OCI-LY7 (cell line): ENCODE measurements at regions not wholly inside any gene's neighbourhood (a gene's known extent, or its start where the extent isn't known, plus 50 kb on each side); places are given as distances from the start of the nearest gene placed in this dataset.

Experiments used
- BruUV-seq: library from RNA; stranded (reverse); fragments of 400-500 nt; replicated peaks from 2 replicates; lab custom pipeline; 2021; lab: Mats Ljungman, UMichigan
- CTCF ChIA-PET: fragments of 300-600 bp; sonication (Branson Sonifier 250); formaldehyde crosslinking; loops from one replicate; lab custom pipeline; 2022; ENCODE audit warnings: antibody characterized with exemption; ENCODE audit not compliant: unreplicated experiment; lab: Charles Lee
- POLR2A ChIA-PET: fragments of 300-600 bp; sonication (Branson Sonifier 250); formaldehyde crosslinking; loops from one replicate; lab custom pipeline; 2022; ENCODE audit warnings: antibody characterized with exemption; lab: Charles Lee
- DNase-seq: peaks from one replicate; pipeline ENCODE4 v3.0.0-alpha.2; 2015; ENCODE audit warnings: low spot score
- H2AFZ ChIP-seq: fragments of 200-600 bp; sonication (generic), shearing (Covaris generic); 2 replicates; pipeline ENCODE4 v1.6.1; 2014; ENCODE audit warnings: mild to moderate bottlenecking, antibody characterized with exemption, low read length, moderate library complexity
- H3K27ac ChIP-seq: fragments of 200-600 bp; sonication (generic); 2 replicates; pipeline ENCODE4 v1.5.1; 2014; ENCODE audit warnings: mixed run types, low read depth, mild to moderate bottlenecking, moderate library complexity, low read length, inconsistent platforms; ENCODE audit not compliant: poor library complexity, severe bottlenecking
- H3K36me3 ChIP-seq: fragments of 200-600 bp; sonication (generic); 2 replicates; pipeline ENCODE4 v1.6.1; 2014; ENCODE audit warnings: mild to moderate bottlenecking, antibody characterized with exemption, low read length, moderate library complexity, mixed read lengths; ENCODE audit not compliant: insufficient read depth
- H3K4me1 ChIP-seq: fragments of 200-600 bp; sonication (generic); 2 replicates; pipeline ENCODE4 v1.5.1; 2014; ENCODE audit warnings: mild to moderate bottlenecking, low read length; ENCODE audit not compliant: insufficient read depth, poor library complexity, severe bottlenecking
- H3K4me2 ChIP-seq: fragments of 200-600 bp; sonication (generic); 2 replicates; pipeline ENCODE4 v1.6.1; 2014; ENCODE audit warnings: mild to moderate bottlenecking, low read length
- H3K4me3 ChIP-seq: fragments of 200-600 bp; sonication (generic); 2 replicates; pipeline ENCODE4 v1.5.1; 2014; ENCODE audit warnings: mild to moderate bottlenecking, low read depth, low read length; ENCODE audit not compliant: poor library complexity, severe bottlenecking
- H3K79me2 ChIP-seq: fragments of 200-600 bp; sonication (generic); 2 replicates; pipeline ENCODE4 v1.6.1; 2016; ENCODE audit warnings: low read depth, mild to moderate bottlenecking, low read length, moderate library complexity, mixed read lengths; ENCODE audit not compliant: insufficient read depth
- H3K9me2 ChIP-seq: fragments of 200-600 bp; sonication (generic); 2 replicates; pipeline ENCODE4 v1.6.1; 2016; ENCODE audit warnings: mild to moderate bottlenecking, low read length, mixed read lengths; ENCODE audit not compliant: insufficient read depth
- H3K9me3 ChIP-seq: fragments of 200-600 bp; sonication (generic); 2 replicates; pipeline ENCODE4 v1.6.1; 2014; ENCODE audit warnings: mild to moderate bottlenecking, mixed run types, low read length, mixed read lengths
- H4K20me1 ChIP-seq: fragments of 200-600 bp; sonication (generic); 2 replicates; pipeline ENCODE4 v1.6.1; 2014; ENCODE audit warnings: mild to moderate bottlenecking, antibody characterized with exemption, low read length, moderate library complexity, mixed read lengths; ENCODE audit not compliant: insufficient read depth
- EZH2phosphoT487 ChIP-seq: fragments of 200-600 bp; sonication (generic); IDR thresholded peaks from 2 replicates; pipeline ENCODE4 v1.6.1; 2018; ENCODE audit warnings: low read depth, borderline replicate concordance, mild to moderate bottlenecking, mixed run types, antibody characterized with exemption, low read length, moderate library complexity, mixed read lengths
- intact Hi-C: fragments of 100-400 bp; cut with micrococcal nuclease; formaldehyde crosslinking; loops from one replicate; pipeline ENCODE4 v1.10.0; 2022; ENCODE audit not compliant: unreplicated experiment
- TF ChIP-seq, protein P1 (sequence below): fragments of 200-600 bp; sonication (generic); conservative IDR thresholded peaks from 2 replicates; pipeline ENCODE4 v1.5.1; 2014; ENCODE audit warnings: mild to moderate bottlenecking, antibody characterized with exemption, low read length, moderate library complexity, mixed read lengths

DNA sequence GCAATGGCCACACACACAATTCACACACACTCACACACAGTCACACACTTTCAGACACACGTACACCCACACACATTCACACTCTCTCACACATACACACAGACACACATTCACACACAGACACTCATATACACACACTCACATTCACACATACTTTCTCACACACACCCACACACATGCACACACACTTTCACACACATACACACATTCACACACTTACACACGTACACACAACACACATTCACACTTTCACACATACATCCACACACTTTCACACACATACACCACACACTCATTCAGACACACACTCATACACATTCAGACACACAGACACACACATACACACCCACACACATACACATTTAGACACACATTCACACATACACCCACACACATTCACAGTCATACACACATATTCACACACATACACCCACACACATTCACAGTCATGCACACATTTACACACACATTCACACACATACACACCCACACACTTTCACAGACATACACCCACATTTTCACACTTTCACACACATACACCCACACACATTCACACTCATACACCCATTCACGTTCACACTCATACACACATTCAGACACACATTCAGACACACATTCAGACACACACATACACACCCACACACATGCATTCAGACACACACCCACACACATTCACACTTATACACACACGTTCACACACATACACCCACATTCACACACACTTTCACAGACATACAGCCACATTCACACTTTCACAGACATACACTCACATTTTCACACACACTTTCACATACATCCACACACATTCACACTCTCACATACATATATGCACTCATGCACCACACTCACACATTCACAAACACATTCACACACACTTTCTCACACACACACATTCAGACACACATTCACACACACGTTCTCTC, 52.6 kb upstream of the C14orf180 start:
- H3K27ac ChIP-seq = no peak overlapping the region
- H3K4me3 ChIP-seq = no peak overlapping the region
- no peak overlapping the region for H2AFZ ChIP-seq
- BruUV-seq = no TSS peak
- no peak for TF ChIP-seq EZH2phosphoT487
- TF ChIP-seq, protein P1, sequence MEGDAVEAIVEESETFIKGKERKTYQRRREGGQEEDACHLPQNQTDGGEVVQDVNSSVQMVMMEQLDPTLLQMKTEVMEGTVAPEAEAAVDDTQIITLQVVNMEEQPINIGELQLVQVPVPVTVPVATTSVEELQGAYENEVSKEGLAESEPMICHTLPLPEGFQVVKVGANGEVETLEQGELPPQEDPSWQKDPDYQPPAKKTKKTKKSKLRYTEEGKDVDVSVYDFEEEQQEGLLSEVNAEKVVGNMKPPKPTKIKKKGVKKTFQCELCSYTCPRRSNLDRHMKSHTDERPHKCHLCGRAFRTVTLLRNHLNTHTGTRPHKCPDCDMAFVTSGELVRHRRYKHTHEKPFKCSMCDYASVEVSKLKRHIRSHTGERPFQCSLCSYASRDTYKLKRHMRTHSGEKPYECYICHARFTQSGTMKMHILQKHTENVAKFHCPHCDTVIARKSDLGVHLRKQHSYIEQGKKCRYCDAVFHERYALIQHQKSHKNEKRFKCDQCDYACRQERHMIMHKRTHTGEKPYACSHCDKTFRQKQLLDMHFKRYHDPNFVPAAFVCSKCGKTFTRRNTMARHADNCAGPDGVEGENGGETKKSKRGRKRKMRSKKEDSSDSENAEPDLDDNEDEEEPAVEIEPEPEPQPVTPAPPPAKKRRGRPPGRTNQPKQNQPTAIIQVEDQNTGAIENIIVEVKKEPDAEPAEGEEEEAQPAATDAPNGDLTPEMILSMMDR = no peak
- ChIA-PET CTCF (no interaction called here), POLR2A (no interaction called here)
- no peaks in the 10 kb centered on the region for H3K9me3 ChIP-seq
- no peaks in the 10 kb centered on the region for H4K20me1 ChIP-seq
- no peak for DNase-seq
- H3K79me2 ChIP-seq = no peaks in the 10 kb centered on the region
- no peaks in the 10 kb centered on the region for H3K4me1 ChIP-seq
- intact Hi-C loops = no loop called here
- H3K36me3 ChIP-seq = no peaks in the 10 kb centered on the region
- no peaks in the 10 kb centered on the region for H3K9me2 ChIP-seq
- no peak overlapping the region for H3K4me2 ChIP-seq

DNA sequence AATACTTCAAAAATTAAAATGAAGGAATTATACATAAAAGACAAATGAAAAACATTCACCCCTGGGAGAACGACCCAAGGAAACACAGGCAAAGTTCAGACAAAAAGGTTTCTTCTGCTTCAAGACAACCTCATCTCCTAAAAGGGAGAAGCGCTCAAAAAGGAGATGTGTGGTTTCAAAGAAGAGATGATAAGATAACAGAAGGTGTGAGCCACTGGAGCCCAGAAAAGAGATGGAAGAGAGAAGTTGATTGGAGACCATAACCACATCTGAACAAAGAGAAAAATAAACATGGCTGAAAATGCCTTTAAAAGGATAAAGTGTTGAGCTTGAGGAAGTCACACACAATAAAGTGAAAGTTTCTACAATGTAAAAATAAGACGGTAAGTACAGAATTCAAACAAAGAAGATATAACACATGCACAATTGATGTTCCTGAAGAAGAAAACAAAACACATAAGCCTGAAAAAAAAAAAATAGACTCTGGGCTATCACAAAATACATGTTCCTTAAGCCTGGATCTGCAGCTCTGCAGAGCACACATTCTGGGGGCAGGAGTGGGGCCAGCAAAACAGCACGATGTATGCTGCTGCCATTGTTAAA, 51.6 kb upstream of the C14orf180 start:
- no peak for TF ChIP-seq EZH2phosphoT487
- TF ChIP-seq, protein P1 = no peak
- Histone ChIP-seq H3K4me2 (no peak overlapping the region), H3K27ac (no peak overlapping the region), H4K20me1 (no peaks in the 10 kb centered on the region), H3K4me3 (no peak overlapping the region), H3K4me1 (no peaks in the 10 kb centered on the region), H3K9me2 (no peaks in the 10 kb centered on the region), H2AFZ (no peak overlapping the region), H3K9me3 (no peaks in the 10 kb centered on the region), H3K36me3 (no peaks in the 10 kb centered on the region), H3K79me2 (no peaks in the 10 kb centered on the region)
- intact Hi-C loops = no loop called here
- BruUV-seq = no TSS peak
- POLR2A ChIA-PET = no interaction called here
- DNase-seq = no peak
- CTCF ChIA-PET = no interaction called here

DNA sequence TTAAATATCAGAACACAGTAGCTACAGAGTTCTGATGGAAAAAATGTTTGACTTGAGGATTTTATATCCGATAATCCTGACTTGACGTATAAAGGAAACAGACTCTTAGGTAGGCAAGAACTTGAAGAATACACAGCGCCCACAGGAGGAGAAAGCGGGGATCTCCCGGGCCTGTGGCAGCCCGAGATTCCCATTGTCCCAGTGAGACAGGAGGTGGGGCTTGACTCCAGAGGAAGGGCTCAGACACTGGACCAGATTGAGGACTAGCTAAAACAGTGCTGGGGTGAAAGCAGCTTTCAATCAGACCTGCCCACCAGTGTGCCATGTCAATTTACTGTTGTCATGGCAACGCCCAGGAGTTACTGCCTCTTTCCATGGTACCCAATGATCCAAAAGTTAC, 51.1 kb upstream of the C14orf180 start:
- TF ChIP-seq, protein P1 = no peak
- no peak for TF ChIP-seq EZH2phosphoT487
- H3K9me2 ChIP-seq = no peaks in the 10 kb centered on the region
- CTCF ChIA-PET = no interaction called here
- POLR2A ChIA-PET = no interaction called here
- no peaks in the 10 kb centered on the region for H4K20me1 ChIP-seq
- DNase-seq = no peak
- H2AFZ ChIP-seq = no peak overlapping the region
- H3K79me2 ChIP-seq = no peaks in the 10 kb centered on the region
- H3K4me1 ChIP-seq = no peaks in the 10 kb centered on the region
- intact Hi-C loops = no loop called here
- no peaks in the 10 kb centered on the region for H3K36me3 ChIP-seq
- BruUV-seq = no TSS peak
- no peak overlapping the region for H3K27ac ChIP-seq
- H3K4me3 ChIP-seq = no peak overlapping the region
- H3K9me3 ChIP-seq = no peaks in the 10 kb centered on the region
- H3K4me2 ChIP-seq = no peak overlapping the region
